ENCODE measurements at regions not wholly inside any gene's neighbourhood (a gene's known extent, or its start where the extent isn't known, plus 50 kb on each side); places are given as distances from the start of the nearest gene placed in this dataset.

DNA sequence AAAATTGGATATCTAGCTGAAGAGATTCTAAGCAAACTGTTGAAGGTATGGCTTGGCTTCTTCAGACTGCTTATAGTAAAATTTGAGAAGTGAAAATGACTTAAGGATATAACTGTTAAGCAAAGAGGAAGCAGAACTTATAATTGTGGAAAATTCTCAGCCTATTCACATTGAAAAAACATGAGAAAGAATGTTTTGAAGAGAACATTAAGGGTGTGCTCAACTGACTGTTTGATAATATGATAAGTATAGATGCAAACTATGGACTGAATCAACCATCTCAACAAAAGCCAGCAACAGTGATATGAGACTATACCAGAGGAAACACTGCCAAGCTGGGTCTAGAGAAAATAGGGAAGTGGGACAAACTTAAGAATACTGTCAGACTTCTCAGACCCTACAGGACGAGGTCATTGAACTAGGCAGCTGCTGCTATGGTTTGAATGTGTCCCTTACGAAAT, 133.1 kb upstream of the PPP1R3A start:
- TF ChIP-seq EZH2 (IDR thresholded peaks at IDR 0.05) (no peak), POLR2A (IDR thresholded peaks at IDR 0.05; ENCODE audit: borderline replicate concordance, extremely low read depth, insufficient read depth, insufficient read length) (no peak), CTCF (IDR thresholded peaks at IDR 0.05 in 2 of 3, conservative IDR thresholded peaks at IDR 0.05 in 1 of 3; ENCODE audit: borderline replicate concordance in 1 of 3, insufficient read depth in 1 of 3, low read depth in 2 of 3, low read length in 2 of 3) (no peak)

Measured in HCT116 (cell line).